IMR-90 (cell line): ENCODE measurements at regions not wholly inside any gene's neighbourhood (a gene's known extent, or its start where the extent isn't known, plus 50 kb on each side); places are given as distances from the start of the nearest gene placed in this dataset.

Experiments
- CHD1 ChIP-seq: IDR thresholded peaks from 2 replicates; pipeline ENCODE4 v1.6.1; 2012; ENCODE audit warnings: low read depth, low read length, improper control_type of control experiment
- CTCF ChIP-seq: conservative IDR thresholded peaks from 2 replicates; pipeline ENCODE4 v1.5.1; 2012; ENCODE audit warnings: mild to moderate bottlenecking, low read depth, low read length, improper control_type of control experiment
- RAD21 ChIP-seq: IDR thresholded peaks from 2 replicates; pipeline ENCODE4 v1.6.1; 2012; ENCODE audit warnings: low read length, improper control_type of control experiment

- TF ChIP-seq CHD1, result no peak
- TF ChIP-seq RAD21, result no peak
- no peak for TF ChIP-seq CTCF
These were observed 321.2 kb downstream of the CTTN start for GRCh38 chr11:70719516-70719915.
